ENCODE measurements at regions not wholly inside any gene's neighbourhood (a gene's known extent, or its start where the extent isn't known, plus 50 kb on each side); places are given as distances from the start of the nearest gene placed in this dataset.
"Not testable (repeated sequence)": the region's sequence is repeated elsewhere in the genome, so short reads cannot be mapped to it uniquely, and the experiment has no call there.

DNA sequence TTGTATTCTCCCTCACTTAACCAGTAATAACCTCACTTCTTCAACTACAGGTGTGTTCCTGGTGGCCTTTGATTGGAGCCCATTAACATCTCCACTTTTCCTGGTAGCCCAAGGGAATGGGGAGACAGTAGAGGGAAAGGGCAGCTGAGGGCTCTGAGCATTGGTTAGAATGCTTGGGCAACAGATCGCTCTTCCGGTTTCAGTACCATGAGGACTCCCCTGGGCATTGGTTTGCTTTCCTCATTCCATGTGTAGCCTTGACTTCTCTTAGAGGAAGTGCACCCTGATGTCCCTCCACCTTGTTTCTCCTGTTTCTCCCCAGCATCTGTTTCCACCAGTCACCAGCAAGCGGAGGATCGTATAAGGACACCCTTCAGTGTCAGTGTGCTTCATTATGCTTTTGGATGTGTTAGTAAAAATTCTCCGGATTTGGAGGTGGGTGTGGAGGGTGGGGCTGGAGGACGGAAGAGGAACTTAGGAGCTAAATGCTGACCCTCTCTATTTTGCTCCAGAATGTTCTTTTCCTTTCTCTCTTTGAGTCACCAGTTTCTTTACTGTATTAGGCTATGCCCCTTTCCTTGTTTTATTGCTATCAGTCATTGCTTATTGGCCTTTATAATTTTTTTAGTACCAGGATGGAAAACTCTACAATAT is 50.6 kb upstream of the ZNG1B start:
- not testable (repeated sequence) for DNase-seq

DNA sequence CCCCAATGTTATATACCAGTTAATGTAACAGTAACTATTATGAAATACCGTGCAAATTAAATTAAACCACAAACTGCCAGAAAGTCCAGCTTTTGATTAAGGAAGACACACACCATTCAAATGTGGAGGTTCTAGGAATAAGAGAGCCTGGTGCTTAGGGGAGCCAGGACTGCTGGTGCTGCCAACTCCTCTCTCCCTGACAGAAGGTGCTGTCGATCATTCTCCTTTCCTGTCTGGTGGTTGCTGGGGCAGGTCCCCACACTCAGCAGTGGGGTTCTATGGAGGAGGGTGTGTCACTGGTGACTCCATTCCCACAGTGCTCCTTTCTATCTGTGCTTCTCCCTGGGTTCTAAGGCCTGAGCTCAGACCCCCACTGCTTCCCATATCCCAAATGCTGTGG is 57.9 kb upstream of the ZNG1B start:
- not testable (repeated sequence) for DNase-seq

DNA sequence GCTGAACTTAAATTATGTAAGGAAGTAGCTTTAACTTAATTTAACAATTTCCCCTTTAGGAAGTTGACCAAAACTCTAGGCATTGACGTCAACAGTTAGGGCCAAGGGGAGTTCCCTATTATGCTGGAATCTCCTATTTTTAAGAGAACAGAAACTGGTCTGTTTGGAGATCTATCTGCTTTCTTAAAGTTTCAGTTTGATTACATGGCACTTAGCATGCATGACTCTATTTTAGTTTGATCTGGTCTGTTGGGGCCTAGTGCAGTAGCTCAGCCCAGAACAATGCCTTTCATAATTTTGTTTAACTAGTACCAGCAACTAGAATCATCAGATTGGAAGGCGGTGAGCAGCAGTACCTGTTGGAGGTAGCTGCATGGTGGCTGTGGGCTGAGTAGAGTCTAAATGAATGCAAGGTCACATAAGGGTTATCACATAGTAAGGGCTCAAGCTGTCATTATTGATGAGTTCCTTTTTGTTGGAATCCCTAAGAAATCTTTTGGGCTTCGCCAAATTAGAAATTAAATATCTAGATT is 60.5 kb upstream of the ZNG1B start:
- DNase-seq: no peak

DNA sequence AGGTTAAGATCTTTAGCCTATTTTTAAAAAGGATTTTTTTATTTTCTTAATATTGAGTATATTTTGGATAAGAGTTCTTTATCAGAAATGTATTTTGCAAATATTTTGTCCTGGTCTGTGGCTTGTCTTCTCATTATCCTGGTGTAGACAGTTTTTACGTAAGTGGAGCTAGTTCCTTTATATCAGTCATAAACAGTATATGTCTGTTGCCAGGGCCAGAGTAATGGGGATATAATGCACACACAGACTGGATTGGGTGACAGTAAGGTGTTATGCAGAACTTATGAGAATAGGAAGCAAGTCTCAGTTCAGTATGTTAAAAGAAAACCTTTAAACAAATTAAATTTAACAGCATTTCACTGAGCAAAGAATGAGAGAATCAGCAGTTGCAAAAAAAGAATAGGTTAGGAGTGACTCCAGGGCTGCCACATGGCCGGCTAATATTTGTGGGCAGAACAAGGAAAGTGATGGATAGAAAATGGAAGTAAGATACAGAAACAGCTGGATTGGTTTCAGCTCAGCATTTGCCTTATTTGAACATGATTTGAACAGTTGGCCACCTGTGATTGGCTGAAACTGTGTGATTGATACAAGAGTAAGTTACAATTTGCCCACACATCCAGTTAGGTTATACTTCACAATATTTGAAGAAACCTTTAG is 61.1 kb upstream of the ZNG1B start:
- no peak for DNase-seq

DNA sequence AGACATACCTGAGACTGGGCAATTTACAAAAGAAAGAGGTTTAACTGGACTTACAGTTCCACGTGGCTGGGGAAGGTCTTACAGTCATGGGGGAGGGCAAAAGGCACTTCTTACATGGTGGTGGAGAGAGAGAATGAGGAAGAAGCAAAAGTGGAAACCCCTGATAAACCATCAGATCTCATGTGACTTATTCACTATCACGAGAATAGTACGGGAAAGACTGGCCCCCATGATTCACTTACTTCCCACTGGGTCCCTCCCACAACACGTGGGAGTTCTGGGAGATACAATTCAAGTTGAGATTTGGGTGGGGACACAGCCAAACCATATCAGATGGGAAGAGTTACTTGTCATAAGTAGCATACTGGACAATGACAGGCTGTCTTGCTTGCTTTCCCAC is 62.6 kb upstream of the ZNG1B start:
- not testable (repeated sequence) for DNase-seq

DNA sequence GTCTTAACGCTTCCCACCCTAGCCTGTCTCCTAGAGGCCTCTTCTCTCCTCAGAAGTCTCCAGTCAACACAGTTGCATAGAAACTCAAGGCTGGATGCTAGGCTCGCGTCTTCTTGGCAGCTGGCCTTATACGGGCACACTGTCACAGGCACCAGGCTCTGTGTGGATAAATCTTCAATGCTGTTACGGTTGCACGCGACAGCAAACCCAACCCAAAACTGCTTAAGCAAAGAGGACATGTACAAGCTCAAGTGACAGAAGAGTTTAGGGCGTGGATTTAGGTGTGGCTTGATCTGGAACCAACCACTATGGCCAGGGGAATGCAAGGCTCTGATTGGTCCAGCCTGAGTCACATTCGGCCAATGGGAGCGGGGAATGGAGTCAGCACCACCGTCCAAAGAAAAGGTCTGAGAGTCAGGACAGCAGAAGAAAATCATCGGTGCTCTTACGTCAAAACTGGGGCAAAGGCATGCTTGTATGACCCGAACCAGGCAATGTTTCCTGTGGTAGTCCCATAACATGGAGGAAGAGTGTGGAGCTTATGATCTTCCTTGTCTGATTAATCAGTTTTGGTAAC is 65.1 kb upstream of the ZNG1B start:
- DNase-seq: not testable (repeated sequence)

DNA sequence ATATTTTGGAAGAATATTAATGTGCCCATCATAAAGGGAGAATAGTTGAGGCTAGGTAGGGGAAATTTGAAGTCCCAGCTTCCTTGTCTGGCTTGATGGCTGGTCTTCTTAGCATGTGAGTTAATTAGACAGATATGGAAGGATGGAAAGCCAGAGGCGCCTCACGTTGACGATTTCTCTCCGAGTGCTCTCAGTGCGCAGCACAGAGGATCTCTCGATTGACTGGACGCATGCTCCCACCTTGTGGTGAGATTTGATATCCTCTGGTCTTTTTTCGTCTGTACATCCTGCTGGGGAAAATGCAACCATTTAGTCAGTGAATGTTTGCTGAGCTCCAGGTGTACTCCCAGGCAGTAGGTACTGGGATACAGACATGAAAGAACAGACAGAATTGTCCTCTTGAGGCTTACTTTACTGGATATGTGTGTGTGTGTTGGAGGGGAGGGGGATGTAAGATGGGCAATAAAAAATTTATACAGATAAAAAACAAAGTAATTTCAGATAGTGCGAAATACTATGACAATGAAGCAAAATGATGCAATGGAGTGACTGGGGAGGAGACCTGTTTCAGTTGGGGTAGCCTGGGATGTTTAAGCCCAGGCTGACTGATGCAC is 66.9 kb upstream of the ZNG1B start:
- DNase-seq: peak; percentile 70

DNA sequence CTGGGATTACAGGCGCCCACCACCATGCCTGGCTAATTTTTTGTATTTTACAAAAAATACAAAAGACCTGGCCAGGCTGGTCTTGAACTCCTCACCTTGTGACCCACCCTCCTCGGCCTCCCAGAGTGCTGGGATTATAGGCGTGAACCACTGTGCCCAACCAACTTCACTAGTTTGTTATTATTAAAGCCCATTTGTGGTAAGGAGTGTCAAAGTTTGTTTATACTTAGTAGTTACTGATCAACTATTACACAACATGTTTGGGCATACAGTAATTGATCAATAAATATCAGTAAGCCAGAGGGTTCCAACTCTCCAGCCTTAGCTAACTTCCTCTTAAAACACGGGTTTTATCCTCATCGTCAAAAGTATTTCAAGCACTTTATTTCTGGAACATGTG is 67.5 kb upstream of the ZNG1B start:
- DNase-seq: no peak

DNA sequence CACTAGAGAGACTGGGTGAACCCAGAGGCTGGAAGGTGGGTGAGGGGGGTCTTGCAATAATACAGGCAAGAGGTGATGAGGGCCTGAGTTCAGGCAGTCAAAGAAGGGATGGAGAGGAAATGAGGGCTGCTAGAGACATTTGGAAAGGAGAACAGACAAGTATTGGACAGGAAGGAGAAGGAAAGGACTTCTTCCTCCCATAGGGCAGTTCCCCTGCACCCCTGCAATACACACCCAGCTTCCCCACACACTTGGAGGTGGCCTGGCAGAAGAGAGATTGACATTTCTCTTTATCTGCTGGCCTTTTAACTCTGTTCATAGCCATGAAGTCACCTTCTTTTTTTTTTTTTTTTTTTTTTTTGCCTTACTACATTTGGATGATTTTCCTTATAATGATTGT is 68.9 kb upstream of the ZNG1B start:
- DNase-seq: not testable (repeated sequence)

DNA sequence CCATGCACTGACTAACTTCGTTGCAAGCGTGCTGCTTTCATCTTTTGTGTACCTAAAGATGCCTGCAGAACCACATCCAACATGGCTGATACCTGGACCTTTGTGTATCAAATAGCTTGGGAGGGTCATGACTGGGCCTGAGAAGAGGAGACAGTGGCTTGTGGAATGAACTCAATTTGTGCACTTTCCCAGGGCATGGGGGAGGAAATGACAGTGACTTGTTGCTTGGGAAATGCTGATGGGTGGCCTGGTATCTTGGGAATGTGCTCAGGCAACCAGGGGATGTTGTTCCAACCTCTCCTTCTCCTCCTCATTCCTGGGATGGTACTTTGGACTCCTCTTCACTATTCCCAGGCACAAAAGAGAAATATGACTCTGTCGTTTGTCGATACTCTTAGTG is 70.7 kb upstream of the ZNG1B start:
- DNase-seq: not testable (repeated sequence)

DNA sequence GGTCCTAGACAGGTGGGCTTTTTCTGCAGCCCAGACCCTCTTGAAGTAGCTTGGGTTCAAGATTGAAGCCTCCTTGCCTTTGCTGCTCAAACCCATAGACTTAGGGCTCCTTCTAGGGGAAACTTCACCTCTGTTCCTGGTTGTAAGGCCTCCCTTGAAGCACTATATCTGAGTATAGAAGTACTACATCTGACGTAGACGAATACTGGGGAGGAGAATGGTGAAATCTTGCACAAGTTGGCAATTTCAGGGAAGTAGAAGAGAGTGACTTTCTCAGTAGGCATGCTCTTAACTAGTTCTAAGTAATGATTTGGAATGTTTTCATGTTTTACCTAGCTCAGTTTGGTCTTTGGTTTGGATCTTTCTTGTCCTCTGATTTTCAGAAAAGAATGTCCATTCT is 71.7 kb upstream of the ZNG1B start:
- not testable (repeated sequence) for DNase-seq

DNA sequence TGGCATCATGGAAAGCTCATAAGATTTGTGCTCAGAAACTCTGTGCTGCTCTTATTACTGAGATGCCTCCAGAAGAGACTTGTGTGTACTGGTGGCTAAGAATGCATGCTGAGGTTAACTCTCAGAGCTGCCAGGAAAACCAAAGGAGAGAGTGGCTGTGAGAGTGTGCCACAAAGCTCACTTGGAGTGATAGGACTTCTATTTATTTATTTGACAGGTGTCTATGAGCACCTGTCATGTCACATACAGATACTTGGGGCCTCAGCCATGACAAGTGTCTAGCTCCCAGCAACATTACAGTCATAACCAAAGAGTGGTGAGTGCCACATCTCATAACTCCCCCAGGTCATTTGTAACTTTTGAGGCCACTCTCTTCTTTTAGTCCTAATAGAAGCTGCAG is 72.2 kb upstream of the ZNG1B start:
- not testable (repeated sequence) for DNase-seq

DNA sequence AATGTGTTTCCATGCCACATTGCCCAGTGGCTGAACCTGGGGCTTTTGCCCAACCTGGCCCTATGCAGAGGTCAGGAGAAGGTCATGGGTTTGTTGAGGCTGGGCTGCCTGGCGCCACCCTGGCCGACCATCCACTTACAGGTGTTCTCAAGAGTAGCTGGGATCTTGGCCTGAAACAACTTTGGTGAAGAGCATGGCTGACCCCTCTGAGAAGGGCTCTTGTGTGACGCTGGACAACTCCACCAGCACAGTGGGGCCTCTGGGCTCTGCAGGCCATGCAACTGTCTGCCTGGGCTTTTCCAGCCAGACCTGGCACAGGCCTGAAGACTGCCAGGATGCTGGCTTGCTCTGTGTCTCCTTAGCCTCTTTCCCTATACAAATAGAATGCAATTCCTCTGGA is 76.4 kb upstream of the ZNG1B start:
- no peak for DNase-seq

DNA sequence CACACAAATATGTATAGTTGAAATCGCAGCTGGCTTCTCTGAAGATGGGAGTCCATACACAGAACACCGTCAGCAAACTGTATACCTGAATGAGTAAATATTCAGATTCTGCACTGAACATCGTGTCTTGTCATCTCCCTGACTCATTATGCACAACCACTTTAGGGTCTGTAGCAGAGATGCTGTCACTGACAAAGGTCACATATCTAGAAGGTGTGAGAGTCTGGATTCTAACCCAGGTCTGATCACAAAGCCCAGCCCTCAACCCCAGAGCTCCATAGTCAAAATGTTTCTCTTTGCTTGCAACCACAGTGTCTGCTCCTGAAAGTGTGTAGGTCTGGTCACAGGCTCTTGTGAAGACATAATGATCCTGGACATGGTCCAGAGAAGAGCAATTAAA is 78.3 kb upstream of the PAX8 start:
- DNase-seq: no peak

DNA sequence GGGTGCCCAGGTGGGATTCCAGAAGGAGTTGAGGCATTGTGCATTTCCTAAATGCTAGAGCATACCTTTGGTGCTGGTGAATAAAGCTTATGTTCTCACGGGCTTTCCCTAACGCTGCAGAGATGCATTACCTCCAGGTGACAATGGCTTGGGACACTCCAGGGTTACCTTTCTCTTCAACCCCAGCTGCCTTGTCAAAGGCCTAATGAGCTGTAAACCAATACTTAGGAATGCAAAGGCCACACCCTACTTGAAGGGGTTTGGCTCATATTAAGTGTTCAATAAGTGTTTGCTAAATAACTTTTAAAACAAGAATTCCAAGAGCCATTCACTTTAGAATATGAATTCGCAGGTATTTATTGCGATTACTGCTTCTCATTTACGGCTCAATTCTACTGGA is 77.6 kb upstream of the PAX8 start:
- not testable (repeated sequence) for DNase-seq

DNA sequence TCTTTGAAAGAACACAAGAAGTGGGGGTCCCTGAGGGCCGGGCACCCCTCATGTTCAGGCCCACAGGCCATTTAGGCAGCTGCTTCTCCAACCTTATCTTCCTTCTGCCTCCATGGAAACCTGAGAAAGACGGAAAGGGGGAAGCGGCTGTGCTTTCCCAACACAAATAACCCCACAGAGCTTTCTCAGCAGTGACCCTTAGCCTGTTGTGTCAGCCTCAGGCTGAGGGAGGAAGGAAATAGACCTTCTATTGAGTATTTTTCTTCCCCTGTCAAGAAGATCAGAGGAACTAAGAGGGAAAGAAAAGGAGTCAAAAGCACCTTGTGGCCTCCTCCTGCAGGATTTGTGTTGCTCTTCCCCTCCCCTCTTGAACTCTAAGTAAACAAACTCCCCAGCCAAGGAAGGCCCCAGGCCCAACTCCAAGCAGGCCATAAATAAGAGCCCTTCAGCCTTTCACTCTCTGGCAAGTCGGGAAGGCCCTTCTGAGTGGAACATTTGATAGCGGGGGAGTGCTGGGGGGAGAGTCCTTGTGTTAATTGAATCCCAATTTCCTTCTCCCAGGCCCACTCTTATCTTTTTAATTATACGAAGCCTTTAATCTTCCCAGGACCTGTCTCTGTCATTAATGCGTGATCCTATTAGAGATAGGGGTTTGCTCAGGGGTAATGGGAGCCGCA is 76.8 kb upstream of the PAX8 start:
- DNase-seq: not testable (repeated sequence)

DNA sequence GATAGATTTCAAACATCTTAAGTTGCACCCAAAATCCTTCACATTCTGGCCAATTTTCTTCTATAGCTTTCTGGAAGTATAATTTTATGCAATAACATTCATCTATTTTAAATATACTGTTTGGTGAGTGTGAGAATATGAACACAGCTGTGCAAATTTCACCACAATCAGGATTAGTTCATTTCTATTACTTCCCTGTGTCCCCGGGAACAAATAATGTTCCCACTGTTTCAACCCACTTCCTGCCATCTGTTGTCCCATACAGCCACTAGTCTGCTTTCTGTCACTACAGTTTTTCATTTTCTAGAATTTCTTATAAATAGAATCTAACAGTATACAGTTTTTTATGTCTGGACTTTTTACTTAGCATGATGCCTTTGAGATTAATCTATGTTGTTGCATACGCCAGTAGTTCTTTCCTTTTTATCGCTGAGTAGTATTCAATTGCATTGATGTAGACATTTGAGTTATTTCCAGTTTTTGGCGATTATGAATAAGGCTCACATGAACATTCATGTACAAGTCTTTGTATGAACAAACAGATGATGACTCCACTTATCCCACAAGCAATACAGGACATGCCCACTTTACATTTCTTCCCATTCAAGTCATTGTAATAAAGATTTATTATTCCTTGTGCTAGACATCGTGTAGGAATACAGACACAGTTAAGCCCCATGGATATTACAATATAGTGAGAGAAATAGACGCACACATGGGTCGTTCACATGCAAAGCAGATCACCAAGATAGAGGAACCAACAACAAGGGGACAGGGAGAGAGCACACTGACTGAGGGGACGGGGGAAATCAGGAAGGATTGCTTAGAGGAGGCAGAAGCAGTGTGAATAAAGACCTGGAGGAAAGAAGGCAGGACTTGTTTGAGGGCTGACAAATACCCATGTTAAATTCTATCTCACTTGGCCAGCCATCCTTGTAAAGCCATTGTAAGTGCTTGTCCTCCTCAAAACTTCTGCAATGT is 72.9 kb upstream of the PAX8 start:
- DNase-seq: no peak

DNA sequence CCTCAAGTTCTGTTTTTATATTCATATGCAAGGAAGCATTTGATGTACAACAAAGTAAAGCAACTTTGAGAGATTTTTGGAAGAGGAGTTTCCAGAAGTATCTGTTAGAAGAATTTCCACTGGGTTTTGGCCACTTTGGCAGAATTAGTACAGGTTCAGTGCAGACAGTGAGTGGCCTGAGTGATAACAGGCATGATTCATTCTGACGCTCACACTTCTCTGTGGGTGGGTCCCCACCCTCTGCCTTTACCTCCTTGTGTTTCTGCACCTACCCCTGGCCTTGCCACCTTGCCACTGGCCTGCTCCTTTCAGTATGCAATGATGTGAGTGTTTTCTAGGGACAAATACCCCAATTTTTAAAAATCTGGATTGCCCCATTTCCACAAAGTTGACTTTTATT is 65.1 kb upstream of the PAX8 start:
- peak; percentile 6 for DNase-seq

DNA sequence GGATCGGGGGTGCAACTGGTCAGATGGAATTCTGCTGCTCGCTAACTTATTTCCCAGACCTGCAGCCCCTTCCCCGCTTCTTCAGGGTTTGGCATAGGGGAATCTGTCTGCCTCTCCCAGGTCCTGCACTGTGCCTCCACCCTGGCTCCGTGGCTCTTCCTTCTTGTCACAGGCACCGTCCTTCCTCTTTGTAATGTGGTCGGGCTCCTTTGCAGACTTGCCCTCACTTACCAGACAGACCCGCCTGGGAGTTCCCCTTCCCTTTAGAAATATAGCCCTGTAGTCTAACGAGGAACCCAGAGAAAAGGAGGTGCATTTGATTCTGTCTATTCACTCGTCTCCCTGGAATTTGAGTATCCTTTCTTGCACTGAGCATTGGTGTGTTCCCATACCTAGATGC is 63.9 kb upstream of the PAX8 start:
- DNase-seq: no peak

DNA sequence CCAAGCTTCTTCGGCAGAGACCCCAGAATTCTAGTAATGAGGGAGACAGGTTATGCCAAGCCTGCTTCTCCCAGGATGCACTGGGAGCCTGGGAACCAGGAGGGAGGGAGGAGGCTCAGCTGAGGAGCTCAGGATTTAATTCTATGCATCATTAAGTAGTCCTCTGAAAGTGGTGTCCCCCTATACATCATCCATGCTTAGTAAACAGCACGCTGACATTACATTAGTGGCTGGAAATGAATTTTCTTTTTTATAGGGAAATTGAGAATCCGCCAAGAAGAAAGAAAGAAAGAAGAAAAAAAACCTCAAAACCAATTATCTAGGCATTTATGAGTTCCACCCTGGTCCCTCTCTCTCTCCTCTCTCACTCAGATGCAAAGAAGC is 63.1 kb upstream of the PAX8 start:
- DNase-seq: not testable (repeated sequence)

DNA sequence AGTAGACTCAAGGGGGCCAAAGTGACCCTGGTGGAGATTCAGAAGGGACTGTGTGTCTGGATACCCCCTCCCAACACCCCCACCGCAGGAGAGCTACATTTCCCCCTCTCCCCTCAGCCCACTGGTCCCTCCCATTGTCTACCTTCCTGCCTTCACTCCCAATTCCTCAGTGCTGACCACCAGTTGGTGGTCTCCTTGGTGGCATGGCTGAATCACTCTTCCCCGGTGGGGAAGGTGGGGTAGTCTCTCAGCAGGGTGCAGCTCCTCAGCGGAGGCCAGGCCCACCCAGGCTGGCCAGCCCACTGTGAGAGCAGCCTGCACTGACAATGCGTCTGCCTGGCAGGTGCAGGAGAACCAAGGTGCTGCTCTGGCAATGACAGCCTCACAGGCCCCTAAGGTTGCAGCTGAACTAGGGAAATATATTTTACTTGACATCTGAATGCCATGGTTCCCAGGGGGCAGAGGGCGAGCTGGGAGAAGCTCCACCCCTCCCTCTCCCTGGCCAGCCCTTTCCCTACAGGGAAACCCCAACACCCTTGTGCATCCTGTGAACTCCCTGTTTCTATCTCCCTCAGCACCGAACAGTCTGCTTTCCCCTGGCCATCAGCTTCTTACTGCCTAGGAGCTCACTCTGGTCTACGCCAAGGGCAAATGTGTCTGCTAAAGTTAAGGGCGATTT is 62.6 kb upstream of the PAX8 start:
- no peak for DNase-seq
